Endodermal cell (in vitro differentiated cells): ENCODE measurements at regions not wholly inside any gene's neighbourhood (a gene's known extent, or its start where the extent isn't known, plus 50 kb on each side); places are given as distances from the start of the nearest gene placed in this dataset.

Experiments
- DNase-seq: peaks from one replicate; pipeline ENCODE4 v3.0.0-alpha.2; 2017
- H3K27ac ChIP-seq: 2 replicates; pipeline ENCODE4 v1.5.1; 2013; ENCODE audit warnings: mild to moderate bottlenecking, low read depth, low read length, moderate library complexity
- H3K27me3 ChIP-seq: 2 replicates; pipeline ENCODE4 v1.6.1; 2013; ENCODE audit warnings: mild to moderate bottlenecking, low read length, moderate library complexity; ENCODE audit not compliant: insufficient read depth, control insufficient read depth, poor library complexity, severe bottlenecking
- H3K36me3 ChIP-seq: 2 replicates; pipeline ENCODE4 v1.7.0; 2013; ENCODE audit warnings: mild to moderate bottlenecking, low read length, moderate library complexity; ENCODE audit not compliant: control insufficient read depth, insufficient read depth
- H3K4me1 ChIP-seq: one replicate; pipeline ENCODE4 v1.7.0; 2013; ENCODE audit warnings: low read length; ENCODE audit not compliant: control insufficient read depth, insufficient read depth
- H3K4me3 ChIP-seq: 2 replicates; pipeline ENCODE4 v1.5.1; 2013; ENCODE audit warnings: mild to moderate bottlenecking, low read length, moderate library complexity
- H3K9ac ChIP-seq: 2 replicates; pipeline ENCODE4 v1.6.1; 2013; ENCODE audit warnings: mild to moderate bottlenecking, low read length, moderate library complexity; ENCODE audit not compliant: poor library complexity, severe bottlenecking; ENCODE audit errors: extremely low read depth
- H3K9me3 ChIP-seq: 2 replicates; pipeline ENCODE4 v1.6.1; 2013; ENCODE audit warnings: mild to moderate bottlenecking, low read length, moderate library complexity; ENCODE audit not compliant: control insufficient read depth
- H3K27ac Mint-ChIP-seq: 2 replicates; pipeline ENCODE4 v1.8.0; 2020; ENCODE audit warnings: mixed read lengths
- H3K27me3 Mint-ChIP-seq: 2 replicates; pipeline ENCODE4 v1.8.0; 2021; ENCODE audit warnings: mild to moderate bottlenecking, mixed read lengths; ENCODE audit not compliant: insufficient read depth
- H3K36me3 Mint-ChIP-seq: 2 replicates; pipeline ENCODE4 v1.8.0; 2020; ENCODE audit warnings: low read depth, mixed read lengths
- H3K4me1 Mint-ChIP-seq: 2 replicates; pipeline ENCODE4 v1.8.0; 2020; ENCODE audit warnings: mixed read lengths
- H3K4me3 Mint-ChIP-seq: 2 replicates; pipeline ENCODE4 v1.8.0; 2020; ENCODE audit warnings: mild to moderate bottlenecking, moderate library complexity, mixed read lengths
- H3K9me3 Mint-ChIP-seq: 2 replicates; pipeline ENCODE4 v1.8.0; 2020; ENCODE audit warnings: mild to moderate bottlenecking, mixed read lengths
- WGBS, 2 experiments: methylation state at CpG; one replicate each; pipeline versions ENCODE4 v1.1.5 to v1.1.7; 2013; ENCODE audit warnings: missing lambda C conversion rate in 2 of 2, mixed read lengths in 1 of 2; ENCODE audit not compliant: insufficient coverage in 1 of 2, insufficient read length in 1 of 2; 5-methylcytosine and 5-hydroxymethylcytosine counted together
- TF ChIP-seq, protein P1 (sequence below): fragments of 200-600 bp; sonication (generic); conservative IDR thresholded peaks from 2 replicates; pipeline ENCODE4 v1.5.0; 2021; ENCODE audit warnings: antibody characterized with exemption, mild to moderate bottlenecking

DNA sequence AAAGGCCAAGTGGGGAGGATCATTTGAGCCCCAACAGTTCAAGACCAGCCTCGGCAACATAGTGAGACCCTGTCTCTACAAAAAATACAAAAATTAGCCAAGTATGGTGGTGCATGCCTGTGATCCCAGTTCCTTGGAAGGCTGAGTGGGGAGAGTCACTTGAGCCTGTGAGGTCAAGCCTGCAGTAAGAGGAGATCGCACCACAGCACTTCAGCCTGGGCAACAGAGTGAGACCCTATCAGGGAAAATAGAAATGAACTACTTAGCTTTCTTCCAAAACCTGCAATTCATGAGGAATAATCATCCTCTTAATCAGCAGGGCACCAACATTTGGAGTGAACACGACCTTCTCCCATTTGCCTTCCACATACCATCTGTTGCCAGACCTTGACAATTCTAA lies 96.1 kb downstream of the OR2K2 start:
- Histone ChIP-seq H3K36me3 (no peaks in the 10 kb centered on the region), H3K4me1 (peaks cover 2% of the 10 kb centered on the region), H3K4me3 (no peak overlapping the region), H3K9me3 (no peaks in the 10 kb centered on the region), H3K27ac (no peak overlapping the region), H3K27me3 (no peaks in the 10 kb centered on the region), H3K9ac (no peak overlapping the region)
- no peaks in the 10 kb centered on the region for H3K9me3 Mint-ChIP-seq
- H3K27ac Mint-ChIP-seq: peak overlapping the region; percentile 84
- H3K4me1 Mint-ChIP-seq: peaks cover 43% of the 10 kb centered on the region
- TF ChIP-seq, protein P1, sequence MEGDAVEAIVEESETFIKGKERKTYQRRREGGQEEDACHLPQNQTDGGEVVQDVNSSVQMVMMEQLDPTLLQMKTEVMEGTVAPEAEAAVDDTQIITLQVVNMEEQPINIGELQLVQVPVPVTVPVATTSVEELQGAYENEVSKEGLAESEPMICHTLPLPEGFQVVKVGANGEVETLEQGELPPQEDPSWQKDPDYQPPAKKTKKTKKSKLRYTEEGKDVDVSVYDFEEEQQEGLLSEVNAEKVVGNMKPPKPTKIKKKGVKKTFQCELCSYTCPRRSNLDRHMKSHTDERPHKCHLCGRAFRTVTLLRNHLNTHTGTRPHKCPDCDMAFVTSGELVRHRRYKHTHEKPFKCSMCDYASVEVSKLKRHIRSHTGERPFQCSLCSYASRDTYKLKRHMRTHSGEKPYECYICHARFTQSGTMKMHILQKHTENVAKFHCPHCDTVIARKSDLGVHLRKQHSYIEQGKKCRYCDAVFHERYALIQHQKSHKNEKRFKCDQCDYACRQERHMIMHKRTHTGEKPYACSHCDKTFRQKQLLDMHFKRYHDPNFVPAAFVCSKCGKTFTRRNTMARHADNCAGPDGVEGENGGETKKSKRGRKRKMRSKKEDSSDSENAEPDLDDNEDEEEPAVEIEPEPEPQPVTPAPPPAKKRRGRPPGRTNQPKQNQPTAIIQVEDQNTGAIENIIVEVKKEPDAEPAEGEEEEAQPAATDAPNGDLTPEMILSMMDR: no peak
- peaks cover 2% of the 10 kb centered on the region for H3K27me3 Mint-ChIP-seq
- H3K36me3 Mint-ChIP-seq: no peaks in the 10 kb centered on the region
- H3K4me3 Mint-ChIP-seq: no peak overlapping the region
- DNase-seq: no peak
- 92 to 100% methylated on average over 1 to 3 of the region's 3 CpGs for WGBS, 2 experiments

DNA sequence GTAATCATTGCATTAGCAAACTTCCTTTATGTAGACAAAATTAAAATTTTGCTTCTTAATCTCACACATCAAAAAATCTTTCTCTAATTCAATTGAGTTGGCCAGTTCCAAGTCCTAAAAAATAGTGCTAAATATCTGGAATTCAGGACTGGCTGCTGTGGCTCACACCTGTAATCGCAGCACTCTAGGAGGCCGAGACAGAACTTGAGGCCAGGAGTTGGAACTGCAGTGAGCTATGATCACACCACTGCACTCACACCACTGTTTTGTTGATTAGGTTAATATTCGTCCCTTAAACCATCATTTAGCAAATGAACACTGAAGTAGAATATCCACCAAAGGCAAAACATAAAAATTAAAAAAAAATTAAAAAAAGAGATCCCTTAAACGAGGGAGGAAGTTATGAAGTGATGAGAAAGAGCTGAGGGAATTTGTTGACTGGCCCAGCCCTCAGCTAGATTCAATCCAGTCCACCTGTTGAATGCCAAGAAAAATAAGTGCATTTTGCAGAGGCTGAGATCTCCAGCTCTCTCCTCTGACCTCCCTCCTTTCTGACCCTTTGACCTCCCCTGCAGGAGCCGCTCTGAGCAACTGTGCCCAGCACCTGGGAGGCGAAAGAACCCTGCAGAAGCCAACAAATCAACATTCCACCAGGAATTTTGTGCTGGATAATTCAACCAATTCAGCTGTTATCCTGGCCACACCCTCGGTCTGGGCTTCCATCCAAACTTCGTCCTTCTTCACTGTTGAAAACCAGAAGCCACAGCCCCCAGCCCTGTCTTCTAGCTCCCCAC lies 96.8 kb downstream of the OR2K2 start:
- Mint-ChIP-seq H3K36me3 (no peaks in the 10 kb centered on the region), H3K4me3 (no peak overlapping the region), H3K27ac (peak overlapping the region; percentile 84), H3K27me3 (peaks cover 2% of the 10 kb centered on the region), H3K9me3 (no peaks in the 10 kb centered on the region), H3K4me1 (peaks cover 41% of the 10 kb centered on the region)
- peaks cover 2% of the 10 kb centered on the region for H3K4me1 ChIP-seq
- H3K9me3 ChIP-seq: no peaks in the 10 kb centered on the region
- no peaks in the 10 kb centered on the region for H3K27me3 ChIP-seq
- H3K36me3 ChIP-seq: no peaks in the 10 kb centered on the region
- H3K27ac ChIP-seq: no peak overlapping the region
- DNase-seq: peak; percentile 79
- TF ChIP-seq, protein P1: peak; percentile 40
- no peak overlapping the region for H3K4me3 ChIP-seq
- no peak overlapping the region for H3K9ac ChIP-seq
- WGBS, 2 experiments: 64 to 71% methylated on average over 5 to 8 of the region's 8 CpGs

DNA sequence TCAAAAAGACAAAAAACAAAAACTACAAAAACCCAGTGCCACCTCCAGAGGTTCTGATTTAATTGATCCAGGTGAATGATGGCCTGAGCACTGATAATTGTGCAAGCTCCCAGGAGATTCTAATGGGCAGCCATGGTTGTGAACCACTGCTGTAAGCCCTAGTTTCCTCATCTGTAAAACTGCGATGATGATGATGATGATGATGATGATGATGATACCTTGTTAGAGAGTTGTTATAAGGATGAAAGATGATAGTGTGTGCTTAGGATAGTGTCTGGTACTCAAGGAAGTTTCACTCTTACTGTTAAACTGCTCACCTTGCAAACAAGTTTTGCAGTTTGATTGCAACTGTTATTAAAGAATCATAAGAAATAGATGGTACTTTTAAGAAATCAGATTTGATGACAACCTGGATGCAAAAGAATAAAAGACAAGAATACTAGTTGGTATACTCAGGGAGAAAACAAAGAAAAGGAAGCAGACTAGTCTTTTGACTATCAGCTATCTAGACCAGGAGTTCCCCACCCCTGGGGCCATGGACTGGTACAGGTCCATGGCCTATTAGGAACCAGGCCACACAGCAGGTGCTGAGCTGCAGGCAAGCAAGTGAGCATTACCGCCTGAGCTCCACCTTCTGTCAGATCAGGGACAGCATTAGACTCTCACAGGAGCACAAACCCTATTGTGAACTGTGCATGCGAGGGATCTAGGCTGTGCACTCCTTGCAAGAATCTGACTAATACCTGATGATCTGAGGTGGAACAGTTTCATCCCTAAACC lies 98.0 kb downstream of the OR2K2 start:
- H3K36me3 ChIP-seq: no peaks in the 10 kb centered on the region
- H3K4me3 ChIP-seq: no peak overlapping the region
- no peak overlapping the region for H3K4me3 Mint-ChIP-seq
- no peaks in the 10 kb centered on the region for H3K9me3 Mint-ChIP-seq
- no peaks in the 10 kb centered on the region for H3K36me3 Mint-ChIP-seq
- no peaks in the 10 kb centered on the region for H3K9me3 ChIP-seq
- peaks cover 2% of the 10 kb centered on the region for H3K4me1 ChIP-seq
- H3K4me1 Mint-ChIP-seq: peaks cover 33% of the 10 kb centered on the region
- TF ChIP-seq, protein P1: no peak
- peak; percentile 75 for DNase-seq
- peaks cover 2% of the 10 kb centered on the region for H3K27me3 Mint-ChIP-seq
- 83% methylated on average over 2 to 3 of the region's 3 CpGs for WGBS, 2 experiments
- H3K27me3 ChIP-seq: no peaks in the 10 kb centered on the region
- H3K27ac Mint-ChIP-seq: no peak overlapping the region
- no peak overlapping the region for H3K9ac ChIP-seq
- no peak overlapping the region for H3K27ac ChIP-seq
